Liver (tissue), 8 donors: ENCODE measurements at regions not wholly inside any gene's neighbourhood (a gene's known extent, or its start where the extent isn't known, plus 50 kb on each side); places are given as distances from the start of the nearest gene placed in this dataset.

Experiments used
- DNase-seq: peaks from one replicate; pipeline ENCODE4 v3.0.0-alpha.2; 2017; ENCODE audit warnings: low spot score
- H3K27ac ChIP-seq, 2 donors: one replicate each; pipeline ENCODE4 v1.7.0; 2013; ENCODE audit warnings: inconsistent platforms in 2 of 2, low read length in 2 of 2, control low read depth in 1 of 2, low read depth in 1 of 2, mild to moderate bottlenecking in 1 of 2
- H3K27me3 ChIP-seq, 4 donors: one replicate each; pipeline versions ENCODE4 v1.6.1 to v1.7.0; 2013; ENCODE audit warnings: low read length in 3 of 4, inconsistent platforms in 1 of 4, mild to moderate bottlenecking in 1 of 4, moderate library complexity in 1 of 4; ENCODE audit not compliant: control insufficient read depth in 4 of 4, insufficient read depth in 4 of 4
- H3K36me3 ChIP-seq, 4 donors: one replicate each; pipeline versions ENCODE4 v1.6.1 to v1.7.0; 2013; ENCODE audit warnings: low read length in 3 of 4, mild to moderate bottlenecking in 3 of 4, low read depth in 1 of 4, moderate library complexity in 1 of 4; ENCODE audit not compliant: control insufficient read depth in 4 of 4, insufficient read depth in 3 of 4
- H3K4me1 ChIP-seq, 4 donors: one replicate each; pipeline versions ENCODE4 v1.6.1 to v1.7.0; 2013; ENCODE audit warnings: low read length in 3 of 4, mild to moderate bottlenecking in 3 of 4, moderate library complexity in 1 of 4; ENCODE audit not compliant: control insufficient read depth in 4 of 4, insufficient read depth in 4 of 4
- H3K4me3 ChIP-seq, 3 donors: one replicate each; pipeline versions ENCODE4 v1.6.1 to v1.7.0; 2013; ENCODE audit warnings: low read length in 3 of 3, control low read depth in 1 of 3, low read depth in 1 of 3, mild to moderate bottlenecking in 1 of 3
- H3K9ac ChIP-seq, 2 donors: one replicate each; pipeline ENCODE4 v1.7.0; 2013; ENCODE audit warnings: low read length in 2 of 2, mild to moderate bottlenecking in 2 of 2, moderate library complexity in 2 of 2, control low read depth in 1 of 2, low read depth in 1 of 2
- H3K9me3 ChIP-seq, 4 donors: one replicate each; pipeline versions ENCODE4 v1.6.1 to v1.7.0; 2013; ENCODE audit warnings: low read length in 3 of 4; ENCODE audit not compliant: control insufficient read depth in 4 of 4
- EGR1 ChIP-seq, 2 donors: IDR thresholded peaks; 2 replicates each; pipeline ENCODE4 v1.6.1; 2016 to 2018; ENCODE audit warnings: antibody characterized with exemption in 2 of 2, low read depth in 2 of 2
- FOXA1 ChIP-seq: IDR thresholded peaks from 2 replicates; pipeline ENCODE4 v1.6.1; 2016; ENCODE audit warnings: antibody characterized with exemption
- FOXA2 ChIP-seq: IDR thresholded peaks from 2 replicates; pipeline ENCODE4 v1.6.1; 2016; ENCODE audit warnings: antibody characterized with exemption
- GABPA ChIP-seq, 2 donors: IDR thresholded peaks in 1 of 2; conservative IDR thresholded peaks in 1 of 2; 2 replicates each; pipeline ENCODE4 v1.6.1; 2016; ENCODE audit warnings: antibody characterized with exemption in 2 of 2, mild to moderate bottlenecking in 1 of 2, moderate library complexity in 1 of 2
- HNF4A ChIP-seq, 2 donors: conservative IDR thresholded peaks; 2 replicates each; pipeline ENCODE4 v1.6.1; 2016; ENCODE audit warnings: antibody characterized with exemption in 2 of 2, mild to moderate bottlenecking in 2 of 2
- HNF4G ChIP-seq: IDR thresholded peaks from 2 replicates; pipeline ENCODE4 v1.6.1; 2016; ENCODE audit warnings: antibody characterized with exemption
- JUND ChIP-seq, 2 donors: IDR thresholded peaks; 2 replicates each; pipeline ENCODE4 v1.6.1; 2016; ENCODE audit warnings: antibody characterized with exemption in 2 of 2
- NR2F2 ChIP-seq: IDR thresholded peaks from 2 replicates; pipeline ENCODE4 v1.6.1; 2016; ENCODE audit warnings: antibody characterized with exemption
- RAD21 ChIP-seq, 2 donors: IDR thresholded peaks; 2 replicates each; pipeline ENCODE4 v1.6.1; 2016; ENCODE audit warnings: antibody characterized with exemption in 2 of 2, mild to moderate bottlenecking in 2 of 2
- RXRA ChIP-seq, 2 donors: IDR thresholded peaks; 2 replicates each; pipeline ENCODE4 v1.6.1; 2017 to 2018; ENCODE audit warnings: antibody characterized with exemption in 2 of 2, mild to moderate bottlenecking in 1 of 2
- SP1 ChIP-seq: IDR thresholded peaks from 2 replicates; pipeline ENCODE4 v1.6.1; 2018; ENCODE audit warnings: antibody characterized with exemption, mild to moderate bottlenecking
- TAF1 ChIP-seq: conservative IDR thresholded peaks from 2 replicates; pipeline ENCODE4 v1.6.1; 2016; ENCODE audit warnings: antibody characterized with exemption, mild to moderate bottlenecking
- YY1 ChIP-seq: IDR thresholded peaks from 2 replicates; pipeline ENCODE4 v1.6.1; 2016; ENCODE audit warnings: antibody characterized with exemption, mild to moderate bottlenecking
- WGBS: extraction: QIAGEN DNeasy Blood & Tissue Kit; methylation state at CpG from one replicate; pipeline ENCODE4 v1.1.7; 2013; 5-methylcytosine and 5-hydroxymethylcytosine counted together
- TF ChIP-seq, protein P1 (sequence below): IDR thresholded peaks from 2 replicates; pipeline ENCODE4 v1.6.1; 2016; ENCODE audit warnings: antibody characterized with exemption, mild to moderate bottlenecking
- TF ChIP-seq, protein P2 (sequence below): fragments of 150-350 bp; IDR thresholded peaks from 2 replicates; pipeline ENCODE4 v1.5.1; 2017; ENCODE audit warnings: improper control_type of control experiment, low read depth, low read length; ENCODE audit not compliant: missing input control
- TF ChIP-seq, protein P3 (sequence below): IDR thresholded peaks from 2 replicates; pipeline ENCODE4 v1.6.1; 2016; ENCODE audit warnings: antibody characterized with exemption
- TF ChIP-seq, protein P4 (sequence below): IDR thresholded peaks from 2 replicates; pipeline ENCODE4 v1.6.1; 2016; ENCODE audit warnings: antibody characterized with exemption
- TF ChIP-seq, protein P5 (sequence below): IDR thresholded peaks from 2 replicates; pipeline ENCODE4 v1.6.1; 2016; ENCODE audit warnings: antibody characterized with exemption
- donor health status: healthy.
- donor health status: healthy.
- donor health status: healthy.
- donor health status: healthy.
- donor health status: healthy.

DNA sequence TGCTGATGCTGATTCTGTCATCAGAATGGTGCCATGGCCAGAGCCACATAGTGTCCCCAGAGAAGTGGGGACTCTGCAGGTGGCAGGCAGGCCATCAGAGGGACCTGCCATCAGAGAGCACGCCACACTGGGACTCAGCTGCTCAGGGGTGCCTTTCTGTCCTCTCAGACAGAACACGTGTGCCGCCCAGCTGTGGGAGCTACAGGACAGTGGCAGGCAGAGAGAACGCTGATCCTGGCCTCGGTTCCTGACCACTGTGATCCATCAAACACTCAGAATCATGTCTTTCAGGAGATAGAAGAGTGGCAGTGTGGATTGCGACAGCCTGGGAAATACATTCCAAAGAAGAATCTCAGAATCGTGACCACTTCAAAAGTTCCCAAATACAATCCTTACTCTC is 497.2 kb upstream of the SALL3 start:
- DNase-seq, result no peak
- TF ChIP-seq HNF4G, result no peak
- TF ChIP-seq RAD21 (IDR thresholded peaks at IDR 0.05), result no peak
- TF ChIP-seq EGR1 (IDR thresholded peaks at IDR 0.05; ENCODE audit: low read depth in 2 of 2), result no peak
- TF ChIP-seq, protein P1, sequence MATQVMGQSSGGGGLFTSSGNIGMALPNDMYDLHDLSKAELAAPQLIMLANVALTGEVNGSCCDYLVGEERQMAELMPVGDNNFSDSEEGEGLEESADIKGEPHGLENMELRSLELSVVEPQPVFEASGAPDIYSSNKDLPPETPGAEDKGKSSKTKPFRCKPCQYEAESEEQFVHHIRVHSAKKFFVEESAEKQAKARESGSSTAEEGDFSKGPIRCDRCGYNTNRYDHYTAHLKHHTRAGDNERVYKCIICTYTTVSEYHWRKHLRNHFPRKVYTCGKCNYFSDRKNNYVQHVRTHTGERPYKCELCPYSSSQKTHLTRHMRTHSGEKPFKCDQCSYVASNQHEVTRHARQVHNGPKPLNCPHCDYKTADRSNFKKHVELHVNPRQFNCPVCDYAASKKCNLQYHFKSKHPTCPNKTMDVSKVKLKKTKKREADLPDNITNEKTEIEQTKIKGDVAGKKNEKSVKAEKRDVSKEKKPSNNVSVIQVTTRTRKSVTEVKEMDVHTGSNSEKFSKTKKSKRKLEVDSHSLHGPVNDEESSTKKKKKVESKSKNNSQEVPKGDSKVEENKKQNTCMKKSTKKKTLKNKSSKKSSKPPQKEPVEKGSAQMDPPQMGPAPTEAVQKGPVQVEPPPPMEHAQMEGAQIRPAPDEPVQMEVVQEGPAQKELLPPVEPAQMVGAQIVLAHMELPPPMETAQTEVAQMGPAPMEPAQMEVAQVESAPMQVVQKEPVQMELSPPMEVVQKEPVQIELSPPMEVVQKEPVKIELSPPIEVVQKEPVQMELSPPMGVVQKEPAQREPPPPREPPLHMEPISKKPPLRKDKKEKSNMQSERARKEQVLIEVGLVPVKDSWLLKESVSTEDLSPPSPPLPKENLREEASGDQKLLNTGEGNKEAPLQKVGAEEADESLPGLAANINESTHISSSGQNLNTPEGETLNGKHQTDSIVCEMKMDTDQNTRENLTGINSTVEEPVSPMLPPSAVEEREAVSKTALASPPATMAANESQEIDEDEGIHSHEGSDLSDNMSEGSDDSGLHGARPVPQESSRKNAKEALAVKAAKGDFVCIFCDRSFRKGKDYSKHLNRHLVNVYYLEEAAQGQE, result no peak
- TF ChIP-seq JUND (IDR thresholded peaks at IDR 0.05), result no peak
- no peak for TF ChIP-seq FOXA2
- TF ChIP-seq RXRA (IDR thresholded peaks at IDR 0.05), result no peak
- TF ChIP-seq, protein P2, sequence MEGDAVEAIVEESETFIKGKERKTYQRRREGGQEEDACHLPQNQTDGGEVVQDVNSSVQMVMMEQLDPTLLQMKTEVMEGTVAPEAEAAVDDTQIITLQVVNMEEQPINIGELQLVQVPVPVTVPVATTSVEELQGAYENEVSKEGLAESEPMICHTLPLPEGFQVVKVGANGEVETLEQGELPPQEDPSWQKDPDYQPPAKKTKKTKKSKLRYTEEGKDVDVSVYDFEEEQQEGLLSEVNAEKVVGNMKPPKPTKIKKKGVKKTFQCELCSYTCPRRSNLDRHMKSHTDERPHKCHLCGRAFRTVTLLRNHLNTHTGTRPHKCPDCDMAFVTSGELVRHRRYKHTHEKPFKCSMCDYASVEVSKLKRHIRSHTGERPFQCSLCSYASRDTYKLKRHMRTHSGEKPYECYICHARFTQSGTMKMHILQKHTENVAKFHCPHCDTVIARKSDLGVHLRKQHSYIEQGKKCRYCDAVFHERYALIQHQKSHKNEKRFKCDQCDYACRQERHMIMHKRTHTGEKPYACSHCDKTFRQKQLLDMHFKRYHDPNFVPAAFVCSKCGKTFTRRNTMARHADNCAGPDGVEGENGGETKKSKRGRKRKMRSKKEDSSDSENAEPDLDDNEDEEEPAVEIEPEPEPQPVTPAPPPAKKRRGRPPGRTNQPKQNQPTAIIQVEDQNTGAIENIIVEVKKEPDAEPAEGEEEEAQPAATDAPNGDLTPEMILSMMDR, result no peak
- TF ChIP-seq HNF4A (conservative IDR thresholded peaks at IDR 0.05), result no peak
- TF ChIP-seq, protein P3, sequence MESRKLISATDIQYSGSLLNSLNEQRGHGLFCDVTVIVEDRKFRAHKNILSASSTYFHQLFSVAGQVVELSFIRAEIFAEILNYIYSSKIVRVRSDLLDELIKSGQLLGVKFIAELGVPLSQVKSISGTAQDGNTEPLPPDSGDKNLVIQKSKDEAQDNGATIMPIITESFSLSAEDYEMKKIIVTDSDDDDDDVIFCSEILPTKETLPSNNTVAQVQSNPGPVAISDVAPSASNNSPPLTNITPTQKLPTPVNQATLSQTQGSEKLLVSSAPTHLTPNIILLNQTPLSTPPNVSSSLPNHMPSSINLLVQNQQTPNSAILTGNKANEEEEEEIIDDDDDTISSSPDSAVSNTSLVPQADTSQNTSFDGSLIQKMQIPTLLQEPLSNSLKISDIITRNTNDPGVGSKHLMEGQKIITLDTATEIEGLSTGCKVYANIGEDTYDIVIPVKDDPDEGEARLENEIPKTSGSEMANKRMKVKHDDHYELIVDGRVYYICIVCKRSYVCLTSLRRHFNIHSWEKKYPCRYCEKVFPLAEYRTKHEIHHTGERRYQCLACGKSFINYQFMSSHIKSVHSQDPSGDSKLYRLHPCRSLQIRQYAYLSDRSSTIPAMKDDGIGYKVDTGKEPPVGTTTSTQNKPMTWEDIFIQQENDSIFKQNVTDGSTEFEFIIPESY, result no peak
- TF ChIP-seq FOXA1, result no peak
- no peak for TF ChIP-seq SP1
- TF ChIP-seq, protein P4, sequence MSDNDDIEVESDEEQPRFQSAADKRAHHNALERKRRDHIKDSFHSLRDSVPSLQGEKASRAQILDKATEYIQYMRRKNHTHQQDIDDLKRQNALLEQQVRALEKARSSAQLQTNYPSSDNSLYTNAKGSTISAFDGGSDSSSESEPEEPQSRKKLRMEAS, result no peak
- no peak overlapping the region for H3K9ac ChIP-seq
- H3K4me3 ChIP-seq, result no peak overlapping the region
- H3K27ac ChIP-seq, result no peak overlapping the region
- no peaks in the 10 kb centered on the region for H3K36me3 ChIP-seq
- H3K4me1 ChIP-seq, result no peaks in the 10 kb centered on the region
- no peaks in the 10 kb centered on the region for H3K27me3 ChIP-seq
- no peaks in the 10 kb centered on the region for H3K9me3 ChIP-seq
- WGBS, result 72% methylated on average over 7 of the region's 7 CpGs

DNA sequence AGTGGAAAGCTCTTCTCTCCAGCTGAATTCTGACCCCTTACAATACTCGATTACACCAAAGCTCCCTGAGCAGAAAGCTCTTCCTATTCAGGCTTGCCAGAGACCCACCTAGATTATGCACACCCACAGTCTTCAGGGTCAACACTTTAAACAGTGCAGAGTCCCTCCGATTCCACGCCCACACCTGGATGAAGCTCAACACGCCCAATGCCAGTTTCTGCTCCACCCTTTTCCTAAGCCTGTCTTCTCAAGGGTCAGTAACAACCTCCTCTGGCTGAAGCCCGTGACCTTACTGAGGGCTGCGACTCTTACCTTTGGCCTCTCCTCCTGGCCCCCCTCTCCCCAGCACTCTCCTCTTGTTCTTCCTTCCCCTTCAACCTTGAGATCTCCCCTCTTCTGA is 492.0 kb upstream of the SALL3 start:
- Histone ChIP-seq H3K27ac (no peak overlapping the region), H3K27me3 (no peaks in the 10 kb centered on the region), H3K36me3 (no peaks in the 10 kb centered on the region), H3K4me3 (no peak overlapping the region), H3K9ac (no peak overlapping the region), H3K9me3 (peaks cover 0 to 9% (median 1%) of the 10 kb centered on the region in 4 donors), H3K4me1 (no peaks in the 10 kb centered on the region)
- DNase-seq, result no peak
- WGBS, result 64% methylated on average over 6 of the region's 6 CpGs
- TF ChIP-seq RAD21 (IDR thresholded peaks at IDR 0.05) (no peak), HNF4A (conservative IDR thresholded peaks at IDR 0.05) (no peak), TAF1 (no peak), HNF4G (no peak), NR2F2 (no peak), SP1 (no peak), GABPA (IDR thresholded peaks at IDR 0.05 in 1 of 2, conservative IDR thresholded peaks at IDR 0.05 in 1 of 2) (no peak), RXRA (IDR thresholded peaks at IDR 0.05) (no peak), YY1 (no peak), FOXA2 (no peak), FOXA1 (no peak), JUND (IDR thresholded peaks at IDR 0.05) (no peak)
- TF ChIP-seq, protein P2, result no peak
- TF ChIP-seq, protein P3, result no peak
- TF ChIP-seq, protein P5, sequence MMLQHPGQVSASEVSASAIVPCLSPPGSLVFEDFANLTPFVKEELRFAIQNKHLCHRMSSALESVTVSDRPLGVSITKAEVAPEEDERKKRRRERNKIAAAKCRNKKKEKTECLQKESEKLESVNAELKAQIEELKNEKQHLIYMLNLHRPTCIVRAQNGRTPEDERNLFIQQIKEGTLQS, result no peak
- TF ChIP-seq, protein P4, result no peak
